Dedifferentiated amniotic fluid mesenchymal stem cell (primary cell): ENCODE measurements at regions not wholly inside any gene's neighbourhood (a gene's known extent, or its start where the extent isn't known, plus 50 kb on each side); places are given as distances from the start of the nearest gene placed in this dataset.
"Not testable (repeated sequence)": the region's sequence is repeated elsewhere in the genome, so short reads cannot be mapped to it uniquely, and the experiment has no call there.

Source experiments
- DNase-seq: peaks from one replicate; pipeline ENCODE4 v3.0.0-alpha.2; 2016; ENCODE audit errors: extremely low spot score

- not testable (repeated sequence) for DNase-seq
Observed at GRCh38 chr2:8333832-8334187, 348.0 kb upstream of the ID2 start.

DNA sequence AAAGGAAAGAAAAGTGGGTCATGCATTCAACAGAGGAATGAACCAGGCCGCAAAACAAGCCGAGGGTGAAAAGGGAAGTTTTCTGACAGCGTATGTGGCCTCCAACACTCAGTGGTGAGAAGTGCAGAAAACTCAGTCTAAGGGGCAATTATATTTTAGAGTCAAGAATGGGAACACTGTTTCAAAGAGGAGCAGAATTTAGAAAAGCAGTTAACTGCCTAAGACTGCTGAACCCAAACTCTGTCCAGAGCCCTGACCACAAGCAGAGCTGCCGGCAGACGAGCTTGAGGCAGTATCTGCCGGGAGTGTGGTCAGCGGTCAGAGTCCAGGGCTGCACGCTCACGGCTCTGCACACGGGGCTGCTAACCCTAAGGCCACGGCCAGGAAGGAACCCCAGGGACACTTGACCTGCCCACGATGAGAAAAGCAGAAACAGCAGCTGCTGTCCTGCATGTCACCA is 347.0 kb upstream of the ID2 start:
- DNase-seq, result no peak

DNA sequence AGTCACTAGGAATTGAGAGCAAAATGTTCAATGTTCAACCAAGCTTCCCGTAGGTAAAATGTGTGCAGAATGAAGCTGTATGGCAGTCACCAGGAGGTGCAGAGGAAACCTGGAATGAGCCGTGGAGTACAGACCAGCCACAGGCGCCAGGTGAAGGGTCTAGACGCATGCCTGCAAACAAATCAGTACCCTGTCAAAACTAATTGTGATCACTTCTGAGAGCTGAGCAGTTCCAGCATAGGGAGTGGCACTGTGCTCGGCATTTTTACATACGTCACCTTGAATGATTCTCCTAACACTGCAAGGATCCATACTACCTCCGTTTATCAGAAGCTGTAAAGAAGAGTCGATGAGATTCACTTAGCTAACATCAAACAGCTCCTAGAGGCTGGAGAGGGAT is 346.1 kb upstream of the ID2 start:
- DNase-seq, result no peak

DNA sequence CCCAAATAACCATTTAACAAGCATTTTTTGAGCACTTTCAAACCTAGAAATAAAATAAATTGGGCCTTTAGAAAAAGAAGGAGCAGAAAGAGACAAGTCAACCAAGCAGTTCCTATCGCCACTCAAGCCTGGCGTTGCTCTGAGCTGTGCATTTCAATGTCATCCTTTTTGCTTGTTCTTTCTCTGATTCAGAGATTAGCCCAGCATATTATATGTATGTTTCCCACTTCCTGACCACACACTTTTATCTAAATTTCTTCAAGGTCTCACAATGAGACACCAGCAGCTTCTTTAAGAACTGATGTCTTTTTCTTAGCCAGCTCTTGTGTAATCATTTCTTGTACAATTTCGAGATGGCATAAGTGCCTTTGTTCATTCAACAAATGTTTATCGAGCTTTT is 344.5 kb upstream of the ID2 start:
- DNase-seq, result no peak

- DNase-seq, result no peak
Observed at GRCh38 chr2:8342407-8342806, 339.4 kb upstream of the ID2 start.

DNA sequence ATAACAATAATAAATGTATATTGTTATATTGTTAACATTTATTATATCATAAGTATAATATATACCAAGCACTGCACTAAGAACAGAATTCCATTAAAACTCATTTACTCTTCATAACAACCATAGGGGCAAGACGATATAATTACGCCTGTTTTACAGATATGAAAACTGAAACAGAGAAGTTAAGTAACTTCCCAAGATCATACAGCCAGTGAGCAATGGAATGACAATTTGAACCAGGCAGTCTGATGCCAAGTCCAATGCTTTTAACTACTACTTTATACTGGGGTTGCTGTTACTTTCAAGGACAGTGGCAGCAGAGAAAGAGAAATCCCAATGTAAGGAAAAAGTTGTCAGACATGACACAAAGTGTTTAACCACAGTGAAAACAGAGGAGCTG is 338.8 kb upstream of the ID2 start:
- no peak for DNase-seq

DNA sequence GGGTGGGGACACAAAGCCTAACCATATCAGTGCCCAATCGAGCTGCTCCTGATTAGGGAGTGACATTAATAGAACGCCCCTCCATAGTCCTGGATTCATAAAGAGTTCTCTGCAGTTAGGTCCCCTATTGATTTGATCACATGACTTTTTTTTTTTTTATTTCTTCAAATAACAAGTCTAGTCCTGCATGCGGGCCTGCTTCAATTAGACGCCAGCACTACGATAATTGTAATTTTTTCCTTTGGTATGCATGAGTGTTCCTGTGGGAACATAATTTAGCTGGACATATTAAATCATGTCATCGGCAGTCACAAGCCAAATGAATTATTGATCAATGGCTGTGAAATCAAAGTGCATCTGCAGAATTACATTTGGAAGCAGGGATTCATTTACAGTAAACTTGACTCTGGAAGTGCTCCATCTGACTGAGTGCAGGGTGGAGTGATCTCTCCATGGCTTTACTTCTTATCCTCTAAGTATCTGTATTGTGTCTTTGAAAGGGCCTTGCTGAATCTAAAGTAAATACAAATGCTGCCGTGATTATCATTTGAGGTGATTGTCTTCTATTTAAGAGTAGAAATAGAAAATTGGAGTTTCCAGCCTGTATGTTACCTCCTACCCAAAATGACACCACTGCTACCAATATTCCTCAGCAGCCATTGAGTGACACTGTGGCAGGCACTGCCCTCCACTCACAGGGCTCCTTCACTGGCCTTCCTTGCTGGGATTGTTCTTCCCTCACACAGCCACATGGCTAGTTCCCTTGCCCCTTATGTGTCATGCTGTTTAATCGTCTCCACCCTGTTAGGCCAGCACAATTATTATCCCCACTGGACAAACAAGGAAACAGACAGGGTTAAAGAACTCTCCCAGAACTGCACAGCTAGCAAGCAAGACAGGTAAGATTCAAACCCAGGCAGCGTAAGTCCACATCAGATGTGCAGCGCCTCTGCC is 337.4 kb upstream of the ID2 start:
- no peak for DNase-seq

DNA sequence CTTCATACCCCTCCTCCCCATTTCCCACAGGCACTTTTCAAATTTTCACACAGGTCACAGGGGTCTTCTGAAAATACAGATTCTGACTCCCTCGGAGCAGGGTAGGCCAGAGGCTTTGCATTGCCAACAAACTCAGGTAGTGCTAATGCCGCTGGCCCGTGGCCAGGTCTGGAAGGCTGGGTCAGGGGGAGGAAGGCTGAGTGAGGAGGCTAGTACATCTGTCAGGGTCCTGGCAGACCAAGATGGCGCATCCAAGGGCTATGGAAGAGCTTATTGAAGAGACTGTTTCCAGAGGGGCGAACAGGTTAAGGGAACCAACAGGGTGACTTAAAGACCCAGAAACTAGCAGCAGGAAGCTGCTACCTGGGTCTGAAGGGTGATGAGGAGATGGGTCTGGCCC is 336.7 kb upstream of the ID2 start:
- no peak for DNase-seq

- no peak for DNase-seq
Observed at GRCh38 chr2:8346208-8346607, 335.6 kb upstream of the ID2 start.

GRCh38 chr2:8346706-8347430 is 335.0 kb upstream of the ID2 start:
- no peak for DNase-seq

GRCh38 chr2:8348911-8349310 is 332.9 kb upstream of the ID2 start:
- not testable (repeated sequence) for DNase-seq

DNA sequence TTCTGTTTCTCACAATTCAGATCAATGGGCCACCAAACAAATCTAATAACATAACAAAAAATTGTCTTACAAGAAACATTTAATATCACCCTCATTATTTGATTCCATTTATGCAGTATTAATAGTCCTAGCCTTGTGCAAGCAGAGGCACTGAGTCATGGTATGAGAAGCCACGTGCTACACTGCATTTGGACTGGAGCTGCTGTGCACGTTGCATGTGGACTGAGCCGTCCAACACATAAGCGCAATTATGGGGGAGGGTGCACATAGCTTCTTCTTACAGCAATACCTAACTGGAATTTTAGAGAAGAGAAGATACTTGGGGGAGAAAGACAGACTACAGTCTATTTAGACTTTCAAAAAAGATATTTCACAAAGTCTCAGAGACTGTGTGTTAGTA is 329.6 kb upstream of the ID2 start:
- DNase-seq, result no peak

DNA sequence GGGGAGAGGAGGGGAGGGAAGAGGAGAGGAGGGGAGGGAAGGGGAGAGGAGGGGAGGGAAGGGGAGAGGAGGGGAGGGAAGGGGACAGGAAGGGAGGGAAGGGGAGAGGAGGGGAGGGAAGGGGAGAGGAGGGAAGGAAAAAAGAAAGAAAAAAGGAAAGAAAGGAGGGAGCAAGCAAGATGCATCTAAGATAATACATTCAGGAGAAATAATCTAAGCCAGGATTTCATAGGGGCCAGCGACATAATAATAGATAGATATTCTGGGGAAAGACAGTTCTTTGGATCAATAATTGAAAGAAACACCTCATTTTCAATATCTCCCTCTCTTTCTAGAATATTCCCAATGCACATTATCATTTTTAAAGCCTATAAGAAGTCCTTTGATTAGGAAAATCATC is 328.9 kb upstream of the ID2 start:
- no peak for DNase-seq

DNA sequence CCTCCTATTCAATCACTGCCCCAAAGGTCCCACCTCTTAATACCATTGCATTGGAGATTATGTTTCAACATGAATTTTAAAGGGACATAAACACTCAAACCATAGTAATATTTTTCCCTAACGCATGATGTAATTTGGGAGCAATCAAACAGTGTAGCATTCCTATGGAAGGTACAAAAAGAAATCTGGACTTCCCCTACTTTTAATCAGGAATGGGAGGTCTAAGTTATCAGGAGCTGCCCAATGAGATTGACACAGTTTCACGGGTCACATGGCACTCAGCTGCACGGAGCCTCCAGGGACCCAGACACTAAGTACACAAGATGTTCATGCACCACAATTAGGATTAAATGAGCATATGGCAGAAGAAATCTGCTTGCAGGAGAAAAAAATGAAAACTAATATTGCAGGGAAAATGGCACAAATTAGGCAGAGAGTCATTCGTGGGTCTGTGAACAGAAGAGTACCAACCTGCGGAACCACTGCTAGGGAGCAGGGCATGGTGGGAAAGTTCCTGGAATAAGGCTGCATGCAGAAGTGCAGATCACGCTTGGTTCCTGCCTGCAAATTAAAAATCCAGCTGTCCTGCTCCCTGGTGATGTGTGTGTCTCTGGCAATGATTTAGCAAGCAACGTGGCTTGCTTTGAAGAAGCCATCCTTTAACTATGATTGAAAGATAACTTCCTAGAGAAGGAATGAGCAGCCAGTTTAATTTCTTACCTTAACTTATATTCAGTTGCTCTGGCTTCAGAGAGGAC is 326.6 kb upstream of the ID2 start:
- peak; percentile 41 for DNase-seq

- no peak for DNase-seq
Observed at GRCh38 chr2:8357738-8358518, 323.9 kb upstream of the ID2 start.

- no peak for DNase-seq
Observed at GRCh38 chr2:8361930-8362329, 319.9 kb upstream of the ID2 start.

DNA sequence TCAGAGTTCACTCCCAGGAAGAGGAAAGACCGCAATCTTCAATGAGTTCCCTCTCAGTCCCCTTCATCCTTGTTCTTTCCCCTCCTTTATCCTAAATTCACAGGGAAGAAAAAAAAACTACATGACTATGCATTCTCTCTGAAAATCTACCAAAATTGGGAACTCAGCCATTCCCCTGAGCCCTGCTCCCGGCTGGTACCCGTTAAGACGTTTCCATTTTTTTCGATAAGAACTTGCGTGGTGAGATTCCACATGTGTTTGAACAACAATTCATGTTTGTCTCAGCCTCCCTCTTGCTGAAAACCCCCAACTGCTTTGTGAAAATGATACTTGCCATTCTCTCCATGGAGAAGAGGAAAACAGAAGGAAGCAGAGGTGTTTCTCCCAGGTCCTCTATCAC is 318.7 kb upstream of the ID2 start:
- no peak for DNase-seq

GRCh38 chr2:8364668-8365067 is 317.2 kb upstream of the ID2 start:
- DNase-seq, result no peak

DNA sequence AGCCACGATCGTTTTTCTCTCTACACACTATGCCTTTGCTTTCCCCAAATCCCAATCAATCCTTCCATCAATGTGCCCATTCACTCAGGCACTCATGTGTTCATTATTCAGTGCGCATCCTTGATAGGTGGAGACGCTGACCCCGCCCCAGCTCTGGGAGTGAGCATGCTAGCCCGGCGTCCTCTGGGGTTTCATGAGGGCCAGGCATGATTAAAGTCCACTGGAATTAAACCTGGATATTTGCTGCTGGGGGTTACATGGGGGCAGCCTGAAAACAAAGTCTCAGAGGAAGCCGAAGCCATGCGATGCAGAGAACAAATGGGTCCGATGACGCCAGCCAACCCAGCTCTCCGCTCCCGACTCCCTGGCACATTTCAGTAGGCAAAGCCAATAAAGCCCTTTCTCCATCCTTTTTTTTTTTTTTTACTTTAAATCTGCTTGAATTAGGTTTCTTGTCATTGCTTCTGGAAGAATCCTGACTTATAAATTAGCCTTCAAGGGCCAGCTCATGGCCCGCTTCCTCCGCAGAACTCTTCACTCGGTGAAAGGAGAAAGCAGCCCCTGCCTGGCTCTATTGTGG is 316.4 kb upstream of the ID2 start:
- no peak for DNase-seq

GRCh38 chr2:8367833-8368232 is 314.0 kb upstream of the ID2 start:
- DNase-seq, result no peak

GRCh38 chr2:8368463-8368862 is 313.4 kb upstream of the ID2 start:
- no peak for DNase-seq
